ENCODE measurements at regions not wholly inside any gene's neighbourhood (a gene's known extent, or its start where the extent isn't known, plus 50 kb on each side); places are given as distances from the start of the nearest gene placed in this dataset.

- TF ChIP-seq CTCF (IDR thresholded peaks at IDR 0.05; ENCODE audit: poor library complexity) (no peak), EZH2phosphoT487 (IDR thresholded peaks at IDR 0.05; ENCODE audit: low read depth, severe bottlenecking, unreplicated experiment) (no peak), EZH2 (IDR thresholded peaks at IDR 0.05; ENCODE audit: borderline replicate concordance) (no peak)
Measured at GRCh38 chr2:6574121-6574520, 291.6 kb downstream of the CMPK2 start.

Data from hepatocyte (in vitro differentiated cells).